Liver (tissue), 3 donors: ENCODE measurements at regions not wholly inside any gene's neighbourhood (a gene's known extent, or its start where the extent isn't known, plus 50 kb on each side); places are given as distances from the start of the nearest gene placed in this dataset.

Experiments
- ATF3 ChIP-seq: IDR thresholded peaks from 2 replicates; pipeline ENCODE4 v1.6.1; 2016; ENCODE audit warnings: antibody characterized with exemption
- CTCF ChIP-seq: fragments of 150-350 bp; IDR thresholded peaks from 2 replicates; pipeline ENCODE4 v1.5.1; 2017; ENCODE audit warnings: improper control_type of control experiment, low read depth, low read length; ENCODE audit not compliant: missing input control
- EGR1 ChIP-seq, 2 donors: IDR thresholded peaks; 2 replicates each; pipeline ENCODE4 v1.6.1; 2016 to 2018; ENCODE audit warnings: antibody characterized with exemption in 2 of 2, low read depth in 2 of 2
- FOXA1 ChIP-seq: IDR thresholded peaks from 2 replicates; pipeline ENCODE4 v1.6.1; 2016; ENCODE audit warnings: antibody characterized with exemption
- GABPA ChIP-seq, 2 donors: IDR thresholded peaks in 1 of 2; conservative IDR thresholded peaks in 1 of 2; 2 replicates each; pipeline ENCODE4 v1.6.1; 2016; ENCODE audit warnings: antibody characterized with exemption in 2 of 2, mild to moderate bottlenecking in 1 of 2, moderate library complexity in 1 of 2
- RAD21 ChIP-seq, 2 donors: IDR thresholded peaks; 2 replicates each; pipeline ENCODE4 v1.6.1; 2016; ENCODE audit warnings: antibody characterized with exemption in 2 of 2, mild to moderate bottlenecking in 2 of 2
- REST ChIP-seq: IDR thresholded peaks from 2 replicates; pipeline ENCODE4 v1.6.1; 2016; ENCODE audit warnings: antibody characterized with exemption, mild to moderate bottlenecking
- SP1 ChIP-seq: IDR thresholded peaks from 2 replicates; pipeline ENCODE4 v1.6.1; 2018; ENCODE audit warnings: antibody characterized with exemption, mild to moderate bottlenecking
- TAF1 ChIP-seq: conservative IDR thresholded peaks from 2 replicates; pipeline ENCODE4 v1.6.1; 2016; ENCODE audit warnings: antibody characterized with exemption, mild to moderate bottlenecking
- YY1 ChIP-seq: IDR thresholded peaks from 2 replicates; pipeline ENCODE4 v1.6.1; 2016; ENCODE audit warnings: antibody characterized with exemption, mild to moderate bottlenecking
- donor health status: healthy.
- donor health status: healthy.

- TF ChIP-seq CTCF (no peak), YY1 (no peak), SP1 (no peak), REST (no peak), TAF1 (no peak), RAD21 (IDR thresholded peaks at IDR 0.05) (no peak), EGR1 (IDR thresholded peaks at IDR 0.05; ENCODE audit: low read depth in 2 of 2) (no peak), GABPA (IDR thresholded peaks at IDR 0.05 in 1 of 2, conservative IDR thresholded peaks at IDR 0.05 in 1 of 2) (no peak), FOXA1 (no peak), ATF3 (no peak)
Observed at GRCh38 chr5:136563489-136563888, 198.1 kb upstream of the TRPC7 start.
